ENCODE measurements at regions not wholly inside any gene's neighbourhood (a gene's known extent, or its start where the extent isn't known, plus 50 kb on each side); places are given as distances from the start of the nearest gene placed in this dataset.

DNA sequence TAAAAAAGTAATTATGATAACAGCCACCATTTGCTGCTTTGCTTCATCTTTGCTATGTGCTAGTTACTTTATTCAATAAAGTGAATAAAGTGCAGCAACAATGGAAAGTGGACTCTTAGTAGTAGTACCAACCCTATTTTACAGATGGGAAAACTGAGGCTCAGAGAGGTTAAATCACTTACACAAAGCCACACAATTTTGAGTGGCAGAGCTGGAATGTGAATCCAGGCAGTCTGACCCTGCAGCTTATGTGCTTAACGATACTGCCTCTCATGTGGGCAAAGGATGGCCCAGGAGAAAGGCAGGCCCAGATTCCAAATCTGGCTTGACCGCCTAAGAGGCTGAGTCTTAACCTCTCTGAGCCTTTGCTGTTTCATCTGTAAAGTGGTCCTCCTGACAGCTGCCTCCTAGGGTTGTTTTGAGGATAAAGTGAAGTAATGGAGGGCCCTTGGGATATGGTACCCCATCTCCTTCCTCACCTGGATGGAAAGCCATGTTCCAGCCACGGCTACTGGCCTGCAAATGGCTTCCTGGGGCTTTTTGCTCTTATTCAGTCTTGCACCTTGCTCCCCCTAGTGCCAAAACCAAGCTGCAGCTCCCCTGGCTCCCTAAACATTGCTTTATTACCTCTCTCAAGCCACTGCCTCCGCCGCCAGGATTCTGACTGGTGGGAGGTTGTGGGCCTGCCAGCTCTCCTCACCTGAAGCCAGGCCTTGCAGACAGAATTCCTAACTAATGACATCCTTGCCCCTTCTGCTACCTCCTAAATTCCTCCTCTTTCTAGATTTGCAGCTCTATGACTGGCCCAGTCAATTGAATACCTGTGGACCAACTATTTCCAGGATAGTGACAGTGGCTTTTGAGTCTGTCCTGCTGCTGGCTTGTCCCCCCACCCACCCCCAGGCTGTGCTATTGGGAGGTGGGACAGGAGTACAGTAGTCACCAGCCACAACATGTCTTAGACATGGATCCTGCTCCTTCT is 283.3 kb upstream of the PWP1 start:
- POLR2A ChIA-PET: no interaction called here
- no peaks in the 10 kb centered on the region for H3K79me2 ChIP-seq (ENCODE audit: control insufficient read depth, insufficient read depth, low read length)
- H3K9me3 ChIP-seq (replicated peaks; ENCODE audit: control insufficient read depth, insufficient read depth, low read length): no peaks in the 10 kb centered on the region
- BruUV-seq (replicated peaks): no TSS peak
- H3K27ac ChIP-seq (ENCODE audit: insufficient read depth, low read depth, low read length): no peak overlapping the region
- FAIRE-seq (peak; percentile 49), DNase-seq (ENCODE audit: low read depth, low spot score) (peak; percentile 47)
- CTCF ChIA-PET: interaction anchor here (0.8 to 10.8 kb wide), 14 partner anchors 8 to 310 kb away, joined by 3 to 259 read pairs (median 4); no protein-coding TSS in a partner anchor
- H3K36me3 ChIP-seq (ENCODE audit: control insufficient read depth in 2 of 2, extremely low read depth in 1 of 2, insufficient read depth in 2 of 2, low read length in 2 of 2): no peaks in the 10 kb centered on the region
- dilution Hi-C loops (cut with MboI; ENCODE audit: extremely low pct_ligation_motif_present, low sequenced_read_pairs) (no loop called here), intact Hi-C loops (cut with micrococcal nuclease) (loop anchor here (1.0 kb wide), 2 partner anchors 84 to 271 kb away; a partner anchor contains a TSS)
- H3K9me1 ChIP-seq (replicated peaks; ENCODE audit: control insufficient read depth, extremely low read depth, insufficient read depth, low read length): no peaks in the 10 kb centered on the region
- no peaks in the 10 kb centered on the region for H4K20me1 ChIP-seq (replicated peaks; ENCODE audit: control insufficient read depth, extremely low read depth, insufficient read depth, low read length)
- no peak overlapping the region for H2AFZ ChIP-seq (ENCODE audit: low read depth, low read length)
- no peaks in the 10 kb centered on the region for H3K27me3 ChIP-seq (ENCODE audit: control insufficient read depth in 2 of 2, insufficient read depth in 2 of 2, low read length in 2 of 2)
- no peak overlapping the region for H3K4me2 ChIP-seq (ENCODE audit: insufficient read depth, low read length)
- no peaks in the 10 kb centered on the region for H3K4me1 ChIP-seq (ENCODE audit: control insufficient read depth, extremely low read depth, insufficient read depth, low read length)
- no peak overlapping the region for H3K4me3 ChIP-seq (replicated peaks in 1 of 3; ENCODE audit: insufficient read depth in 1 of 3, low read depth in 1 of 3, low read length in 3 of 3)
- TF ChIP-seq POLR2A (IDR thresholded peaks at IDR 0.05; ENCODE audit: low read depth, low read length): no peak
- TF ChIP-seq, protein P1, sequence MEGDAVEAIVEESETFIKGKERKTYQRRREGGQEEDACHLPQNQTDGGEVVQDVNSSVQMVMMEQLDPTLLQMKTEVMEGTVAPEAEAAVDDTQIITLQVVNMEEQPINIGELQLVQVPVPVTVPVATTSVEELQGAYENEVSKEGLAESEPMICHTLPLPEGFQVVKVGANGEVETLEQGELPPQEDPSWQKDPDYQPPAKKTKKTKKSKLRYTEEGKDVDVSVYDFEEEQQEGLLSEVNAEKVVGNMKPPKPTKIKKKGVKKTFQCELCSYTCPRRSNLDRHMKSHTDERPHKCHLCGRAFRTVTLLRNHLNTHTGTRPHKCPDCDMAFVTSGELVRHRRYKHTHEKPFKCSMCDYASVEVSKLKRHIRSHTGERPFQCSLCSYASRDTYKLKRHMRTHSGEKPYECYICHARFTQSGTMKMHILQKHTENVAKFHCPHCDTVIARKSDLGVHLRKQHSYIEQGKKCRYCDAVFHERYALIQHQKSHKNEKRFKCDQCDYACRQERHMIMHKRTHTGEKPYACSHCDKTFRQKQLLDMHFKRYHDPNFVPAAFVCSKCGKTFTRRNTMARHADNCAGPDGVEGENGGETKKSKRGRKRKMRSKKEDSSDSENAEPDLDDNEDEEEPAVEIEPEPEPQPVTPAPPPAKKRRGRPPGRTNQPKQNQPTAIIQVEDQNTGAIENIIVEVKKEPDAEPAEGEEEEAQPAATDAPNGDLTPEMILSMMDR (IDR thresholded peaks at IDR 0.05; ENCODE audit: extremely low read depth in 1 of 2, insufficient read depth in 1 of 2, low read depth in 1 of 2, low read length in 2 of 2): peak; percentile 50 to 72
- no peak for TF ChIP-seq FOS (IDR thresholded peaks at IDR 0.05; ENCODE audit: borderline replicate concordance, insufficient read depth, low read length)
- TF ChIP-seq GATA2 (IDR thresholded peaks at IDR 0.05; ENCODE audit: insufficient read depth, insufficient read length, low read depth, low read length): no peak
- TF ChIP-seq MYC (IDR thresholded peaks at IDR 0.05; ENCODE audit: low read depth, low read length): no peak
- no peak for TF ChIP-seq POLR2AphosphoS5 (IDR thresholded peaks at IDR 0.05; ENCODE audit: insufficient read depth, low read depth, low read length)
- no peak overlapping the region for H3K9ac ChIP-seq (replicated peaks; ENCODE audit: extremely low read depth, insufficient read depth, low read length)
